MG63 (cell line): ENCODE measurements at regions not wholly inside any gene's neighbourhood (a gene's known extent, or its start where the extent isn't known, plus 50 kb on each side); places are given as distances from the start of the nearest gene placed in this dataset.

Experiments used
- DNase-seq: peaks from one replicate; pipeline ENCODE4 v3.0.0-alpha.2; 2020
- H3K27me3 ChIP-seq: fragments of 250-450 bp; sonication (Bioruptor Pico); 2 replicates; pipeline ENCODE4 v1.5.1; 2020; ENCODE audit warnings: mild to moderate bottlenecking, moderate library complexity
- H3K36me3 ChIP-seq: fragments of 250-450 bp; sonication (Bioruptor Pico); 2 replicates; pipeline ENCODE4 v1.5.1; 2020; ENCODE audit warnings: mild to moderate bottlenecking, moderate library complexity
- H3K4me3 ChIP-seq: fragments of 250-450 bp; sonication (Bioruptor Pico); 2 replicates; pipeline ENCODE4 v1.5.1; 2020; ENCODE audit warnings: mild to moderate bottlenecking, moderate library complexity
- H3K9me3 ChIP-seq: fragments of 250-450 bp; sonication (Bioruptor Pico); 2 replicates; pipeline ENCODE4 v1.5.1; 2020; ENCODE audit warnings: mild to moderate bottlenecking, moderate library complexity

DNA sequence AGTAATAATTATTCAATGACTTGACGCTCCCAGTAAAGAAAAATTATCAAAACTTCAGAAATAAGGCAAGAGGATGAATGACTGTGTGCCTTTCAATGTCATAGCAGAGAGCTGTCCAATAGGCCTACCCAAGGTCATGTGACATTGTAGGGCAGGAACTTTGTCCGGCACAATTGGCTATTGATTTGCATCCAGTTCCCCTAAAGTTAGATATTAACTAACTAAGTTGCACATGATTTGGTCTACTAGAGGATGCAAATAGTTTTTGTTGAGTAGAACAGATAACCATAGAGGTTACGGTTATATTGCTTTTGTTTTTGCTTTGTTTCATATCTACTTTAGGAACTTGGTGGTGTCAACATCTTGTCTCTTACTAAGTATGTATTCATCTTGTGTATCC, 127.9 kb upstream of the PFN2 start:
- no peak for DNase-seq
- H3K27me3 ChIP-seq, result no peaks in the 10 kb centered on the region
- H3K9me3 ChIP-seq, result peaks cover 8% of the 10 kb centered on the region
- H3K36me3 ChIP-seq, result no peaks in the 10 kb centered on the region
- no peak overlapping the region for H3K4me3 ChIP-seq

DNA sequence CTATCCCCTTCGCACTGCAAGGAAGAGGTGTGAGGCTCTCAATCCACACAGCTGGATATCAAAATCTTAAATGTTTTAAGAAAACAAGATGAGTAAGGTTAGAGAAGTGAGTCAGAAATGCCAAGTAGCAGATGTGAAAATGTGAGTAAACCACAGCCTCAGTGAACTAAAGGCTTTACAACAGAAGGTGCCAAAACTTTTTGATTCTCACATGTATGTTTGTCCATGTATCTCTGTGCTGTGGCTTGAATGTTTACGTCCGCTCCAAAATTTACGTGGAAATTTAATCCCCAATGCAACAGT, 126.8 kb upstream of the PFN2 start:
- no peaks in the 10 kb centered on the region for H3K36me3 ChIP-seq
- H3K9me3 ChIP-seq, result peaks cover 8% of the 10 kb centered on the region
- DNase-seq, result no peak
- no peaks in the 10 kb centered on the region for H3K27me3 ChIP-seq
- no peak overlapping the region for H3K4me3 ChIP-seq

DNA sequence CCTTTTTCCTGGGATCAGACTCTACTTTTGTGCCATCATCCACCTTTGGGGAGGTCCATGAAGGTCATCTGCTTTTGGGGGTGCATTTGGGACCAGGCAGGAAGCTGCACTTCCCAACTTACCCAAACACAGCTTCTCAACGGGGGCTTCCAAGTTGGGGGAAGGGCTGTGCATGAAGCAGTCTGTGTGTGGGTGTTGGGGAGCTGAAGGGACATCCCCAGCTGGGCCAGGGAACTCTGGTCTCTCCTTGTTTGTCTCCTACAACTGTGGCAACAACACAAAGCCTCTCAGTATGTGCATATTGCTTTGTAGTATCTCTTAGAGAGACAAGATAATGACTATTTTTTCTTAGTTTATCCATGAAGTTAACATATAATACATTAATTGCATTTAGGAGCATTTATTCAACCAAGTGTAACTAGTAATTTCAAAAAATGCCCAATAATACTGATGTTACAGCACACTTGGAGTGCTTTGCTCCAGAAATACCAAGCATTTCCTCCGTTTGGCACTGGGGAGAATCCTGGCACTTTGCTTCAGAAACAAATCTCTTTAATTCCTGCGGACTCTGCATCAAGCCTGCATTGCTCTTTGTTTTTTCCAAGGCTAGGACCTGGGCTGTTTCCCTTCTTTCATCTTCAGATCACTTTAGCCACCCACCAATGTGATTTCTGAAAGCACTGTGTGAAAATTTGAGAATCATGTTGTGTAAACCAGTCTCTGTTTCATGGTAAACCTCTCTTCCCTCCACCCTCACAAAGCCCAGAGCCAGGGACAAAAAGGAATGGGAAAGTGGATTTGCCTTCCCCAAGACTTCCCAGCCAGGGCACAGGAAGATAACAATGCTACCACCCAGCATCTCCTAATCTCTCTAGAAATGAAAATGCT, 126.2 kb upstream of the PFN2 start:
- Histone ChIP-seq H3K36me3 (no peaks in the 10 kb centered on the region), H3K4me3 (no peak overlapping the region), H3K27me3 (no peaks in the 10 kb centered on the region), H3K9me3 (peaks cover 8% of the 10 kb centered on the region)
- DNase-seq, result peak; percentile 49

DNA sequence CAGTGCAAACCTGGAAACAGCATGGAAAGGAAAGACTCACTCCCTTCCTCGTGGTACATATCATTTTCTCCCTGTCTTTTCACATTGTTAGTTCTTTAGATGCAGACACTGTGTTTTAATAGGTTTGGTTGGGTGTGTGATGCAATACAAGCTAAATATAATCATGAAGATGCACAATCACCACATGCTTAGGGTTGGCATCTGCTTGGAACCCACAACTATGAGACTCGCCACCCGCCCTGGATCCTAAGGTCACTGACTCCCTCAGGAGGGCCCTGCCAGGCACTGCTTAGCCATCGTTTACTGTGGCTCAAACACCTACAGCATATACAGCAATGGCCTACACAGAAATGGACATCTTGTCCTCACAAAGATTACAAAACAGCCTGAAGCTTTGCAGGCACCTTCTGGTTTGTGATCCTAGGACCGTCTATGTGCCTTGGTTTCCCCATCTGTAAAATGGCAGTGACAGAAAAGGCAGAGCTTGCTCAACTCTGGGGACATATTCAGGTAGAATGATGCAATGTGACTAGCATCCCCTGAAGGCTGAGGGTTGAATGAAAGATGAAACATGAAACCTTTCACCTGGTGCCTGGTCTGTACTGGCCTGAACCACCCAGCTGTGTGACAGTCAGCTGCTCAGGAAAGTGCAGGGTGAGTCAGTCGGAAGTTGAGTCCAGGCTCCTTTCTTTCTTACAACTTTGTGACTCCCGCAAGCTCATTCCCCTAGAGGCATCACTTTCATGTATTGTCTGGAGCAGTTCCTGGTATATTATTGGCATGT, 123.6 kb upstream of the PFN2 start:
- no peaks in the 10 kb centered on the region for H3K36me3 ChIP-seq
- DNase-seq, result peak; percentile 48
- H3K27me3 ChIP-seq, result no peaks in the 10 kb centered on the region
- no peak overlapping the region for H3K4me3 ChIP-seq
- H3K9me3 ChIP-seq, result no peaks in the 10 kb centered on the region

DNA sequence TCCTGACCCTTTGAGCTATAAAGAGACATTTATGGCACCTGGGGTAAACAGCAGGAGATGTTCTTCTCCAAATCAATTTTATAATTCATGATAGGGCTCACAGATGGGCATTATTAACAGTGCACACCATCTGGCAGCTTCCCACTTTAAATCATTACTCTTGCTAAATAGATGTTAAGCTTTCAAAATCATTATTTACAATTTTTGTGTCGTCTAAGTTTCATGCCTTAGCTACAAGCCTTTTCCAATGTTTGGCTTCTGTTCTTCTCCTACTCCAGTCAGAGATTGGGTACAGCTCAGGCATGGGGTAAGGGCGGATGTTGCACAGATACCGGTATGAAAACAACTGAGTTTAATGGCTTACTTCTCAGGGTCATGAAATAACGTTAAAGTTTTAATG, 120.9 kb upstream of the PFN2 start:
- Histone ChIP-seq H3K4me3 (no peak overlapping the region), H3K9me3 (peaks cover 2% of the 10 kb centered on the region; the same call in 1 of the 2 replicates), H3K27me3 (no peaks in the 10 kb centered on the region), H3K36me3 (no peaks in the 10 kb centered on the region)
- no peak for DNase-seq

DNA sequence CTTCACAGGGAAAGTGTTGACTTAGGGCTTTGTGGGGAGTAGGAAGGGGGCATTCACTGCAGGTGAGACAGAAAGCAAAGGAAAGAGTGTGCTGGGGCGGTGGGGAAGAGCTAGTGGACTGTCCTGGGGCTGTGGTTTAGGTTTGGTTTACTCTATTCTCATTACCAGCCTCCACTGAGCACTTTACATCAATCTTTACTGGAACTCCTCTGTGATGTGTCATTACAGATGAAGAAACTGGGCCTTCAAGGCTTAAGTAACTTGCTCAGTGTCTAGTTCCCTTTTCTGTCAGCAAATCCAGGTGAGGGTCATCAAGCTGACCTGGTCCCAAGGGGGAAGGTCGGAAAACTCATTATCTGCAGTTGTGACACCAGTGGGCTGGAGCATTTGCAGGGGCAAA, 120.2 kb upstream of the PFN2 start:
- no peak for DNase-seq
- Histone ChIP-seq H3K4me3 (no peak overlapping the region), H3K27me3 (no peaks in the 10 kb centered on the region)

DNA sequence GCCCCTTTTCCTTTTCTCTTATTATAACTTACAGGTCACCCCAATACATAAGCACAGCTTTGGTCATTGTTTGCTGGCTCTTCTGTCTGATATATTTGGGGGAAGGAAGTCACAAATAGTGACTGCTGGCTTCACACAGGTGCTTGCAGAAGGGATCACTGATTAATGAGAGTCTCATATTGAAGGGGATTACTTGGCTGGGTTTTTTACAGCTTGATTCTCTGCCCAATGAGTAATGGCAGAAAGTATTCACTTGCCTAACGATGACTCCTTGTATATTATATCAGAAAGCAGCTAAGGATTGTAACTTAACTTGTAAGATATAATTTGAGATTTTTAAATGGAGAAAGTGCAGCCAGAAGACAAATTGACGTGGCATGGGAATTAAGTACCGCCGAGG, 119.3 kb upstream of the PFN2 start:
- no peak for DNase-seq
- no peaks in the 10 kb centered on the region for H3K36me3 ChIP-seq
- no peak overlapping the region for H3K4me3 ChIP-seq
- H3K27me3 ChIP-seq, result no peaks in the 10 kb centered on the region
- H3K9me3 ChIP-seq, result peaks cover 2% of the 10 kb centered on the region; the same call in 1 of the 2 replicates

More for the DNA sequence above, 120.2 kb upstream of the PFN2 start:
- H3K36me3 ChIP-seq, result no peaks in the 10 kb centered on the region
- peaks cover 2% of the 10 kb centered on the region; the same call in 1 of the 2 replicates for H3K9me3 ChIP-seq

DNA sequence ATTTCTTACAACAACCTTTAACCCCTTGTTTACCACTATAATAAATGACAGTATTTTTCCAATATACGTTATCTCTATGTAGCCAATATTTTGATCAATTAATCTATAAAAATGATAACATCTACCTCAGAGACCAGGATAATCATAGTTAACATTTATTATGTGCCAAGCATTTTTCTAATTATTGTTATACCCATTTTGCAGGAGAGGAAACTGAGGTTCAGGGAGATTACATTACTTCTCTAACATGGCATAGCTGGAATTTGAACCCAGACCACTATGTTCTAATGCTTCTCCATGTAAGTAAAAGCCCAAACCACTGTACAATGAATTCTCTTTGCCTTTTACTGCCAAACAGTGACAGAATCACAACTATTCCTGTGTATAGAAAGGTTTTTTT, 113.4 kb upstream of the PFN2 start:
- Histone ChIP-seq H3K27me3 (no peaks in the 10 kb centered on the region), H3K4me3 (peak overlapping the region; percentile 42), H3K36me3 (no peaks in the 10 kb centered on the region), H3K9me3 (peaks cover 2% of the 10 kb centered on the region; the same call in 1 of the 2 replicates)
- no peak for DNase-seq

DNA sequence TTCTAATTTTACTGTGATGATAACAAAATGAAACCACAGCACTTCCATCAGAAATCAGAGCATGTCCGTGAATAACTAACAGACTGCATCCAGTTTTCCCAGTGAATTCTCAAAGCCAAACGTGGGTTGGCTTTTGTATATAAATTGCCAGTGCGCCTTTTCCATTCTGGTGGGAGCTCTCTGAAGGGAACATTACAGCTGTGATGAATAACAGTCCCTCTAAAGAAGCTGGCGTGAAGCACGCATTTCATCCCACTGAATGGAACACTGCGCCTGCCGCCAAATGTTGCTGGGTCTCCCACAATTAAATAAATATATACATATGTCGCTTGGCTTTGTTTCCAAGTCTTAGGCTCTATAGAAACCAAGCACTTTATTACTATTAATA, 113.0 kb upstream of the PFN2 start:
- Histone ChIP-seq H3K9me3 (peaks cover 2% of the 10 kb centered on the region; the same call in 1 of the 2 replicates), H3K4me3 (peak overlapping the region; percentile 42), H3K27me3 (no peaks in the 10 kb centered on the region), H3K36me3 (no peaks in the 10 kb centered on the region)
- DNase-seq, result peak; percentile 89

DNA sequence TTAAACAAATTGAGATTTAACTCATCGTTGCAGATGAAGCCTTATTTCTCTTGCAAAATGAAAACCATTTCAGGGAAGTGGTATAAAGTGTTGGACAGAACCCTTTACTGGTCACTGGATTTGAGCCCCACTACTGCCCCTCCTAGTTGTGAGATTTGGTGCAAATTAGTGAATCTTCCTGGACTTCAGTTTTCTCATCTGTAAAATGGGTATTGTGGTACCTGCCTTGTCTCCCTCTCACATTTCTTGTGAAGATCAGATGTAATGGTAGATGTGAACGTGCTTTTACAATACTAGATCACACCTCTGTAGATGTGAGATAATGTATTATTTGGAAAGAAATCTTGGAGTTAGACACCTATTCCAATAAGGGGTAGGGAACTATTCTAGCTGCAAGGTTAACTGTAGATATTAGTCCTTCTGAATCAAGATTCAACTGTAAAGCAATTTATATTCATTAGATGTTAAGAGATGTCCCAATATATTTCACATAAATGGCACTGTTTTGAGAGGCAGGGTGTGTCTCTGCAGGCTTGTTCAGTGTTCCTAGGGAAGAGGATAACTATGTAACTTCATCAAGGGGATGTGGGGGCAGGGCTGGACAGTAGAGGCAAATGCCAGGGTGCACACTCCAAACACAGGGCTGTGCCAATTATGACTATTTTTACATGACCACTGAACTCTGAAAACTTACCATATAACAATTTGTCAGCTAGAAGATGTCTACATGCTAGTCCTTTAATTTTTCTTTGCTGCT, 112.4 kb upstream of the PFN2 start:
- Histone ChIP-seq H3K4me3 (peak overlapping the region; percentile 42), H3K36me3 (no peaks in the 10 kb centered on the region), H3K27me3 (no peaks in the 10 kb centered on the region), H3K9me3 (peaks cover 2% of the 10 kb centered on the region; the same call in 1 of the 2 replicates)
- peak; percentile 64 for DNase-seq

DNA sequence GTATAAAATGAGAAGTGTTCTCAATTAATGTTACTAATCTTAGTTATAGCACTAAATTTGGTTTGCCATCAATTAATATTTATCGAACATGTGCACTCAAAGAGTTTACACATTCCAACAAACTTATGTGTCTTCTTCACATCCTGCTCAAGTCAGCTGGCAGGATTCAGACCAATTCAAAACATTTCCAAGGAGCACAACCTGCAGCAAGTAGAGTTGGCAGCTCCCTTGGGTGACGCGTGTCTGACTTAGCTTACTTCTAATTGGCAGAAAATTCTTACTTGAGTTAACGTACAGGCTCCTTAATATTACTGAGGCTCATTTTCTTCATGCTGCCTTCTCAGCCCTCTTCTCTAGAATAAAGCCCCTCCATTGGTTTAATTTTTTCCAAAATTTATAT, 110.4 kb upstream of the PFN2 start:
- Histone ChIP-seq H3K4me3 (0 out of 2 replicates have a peak overlapping the region, but pooled peaks have one; percentile 5), H3K27me3 (no peaks in the 10 kb centered on the region), H3K36me3 (no peaks in the 10 kb centered on the region), H3K9me3 (peaks cover 4% of the 10 kb centered on the region)
- DNase-seq, result peak; percentile 98

DNA sequence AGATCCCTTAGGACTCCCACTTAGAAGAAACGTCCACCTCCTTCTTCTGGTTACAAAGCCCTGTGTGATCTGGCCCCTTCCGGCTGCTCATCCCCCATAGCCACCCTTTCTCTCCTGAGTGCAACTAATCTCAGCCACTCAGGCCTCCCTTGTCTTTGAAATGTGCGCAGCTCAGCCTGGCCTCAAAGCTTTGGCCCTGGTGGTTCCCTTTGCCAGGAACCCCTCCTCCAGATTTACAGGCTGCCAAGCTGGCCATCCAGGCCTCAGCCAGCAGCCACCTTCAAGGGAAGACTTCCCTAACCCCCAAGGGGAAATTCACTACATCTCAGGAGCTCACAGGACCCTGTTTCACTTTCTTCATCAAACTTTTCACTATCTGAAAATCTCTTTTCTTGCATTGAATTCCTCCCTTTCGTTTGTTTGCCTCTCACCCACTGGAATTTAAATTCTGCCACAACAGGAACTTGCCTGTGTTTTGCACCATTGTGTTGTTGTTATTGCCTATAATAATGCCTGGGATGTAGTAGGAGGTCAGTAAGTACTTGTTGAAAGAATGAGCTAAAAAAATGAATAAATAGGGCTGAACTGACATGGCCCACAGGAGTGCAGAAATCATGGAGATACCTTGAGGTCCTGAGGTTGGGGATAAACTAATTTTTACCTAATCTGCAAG, 109.5 kb upstream of the PFN2 start:
- no peak overlapping the region for H3K4me3 ChIP-seq
- DNase-seq, result peak; percentile 80
- H3K27me3 ChIP-seq, result no peaks in the 10 kb centered on the region
- no peaks in the 10 kb centered on the region for H3K36me3 ChIP-seq
- peaks cover 4% of the 10 kb centered on the region for H3K9me3 ChIP-seq

DNA sequence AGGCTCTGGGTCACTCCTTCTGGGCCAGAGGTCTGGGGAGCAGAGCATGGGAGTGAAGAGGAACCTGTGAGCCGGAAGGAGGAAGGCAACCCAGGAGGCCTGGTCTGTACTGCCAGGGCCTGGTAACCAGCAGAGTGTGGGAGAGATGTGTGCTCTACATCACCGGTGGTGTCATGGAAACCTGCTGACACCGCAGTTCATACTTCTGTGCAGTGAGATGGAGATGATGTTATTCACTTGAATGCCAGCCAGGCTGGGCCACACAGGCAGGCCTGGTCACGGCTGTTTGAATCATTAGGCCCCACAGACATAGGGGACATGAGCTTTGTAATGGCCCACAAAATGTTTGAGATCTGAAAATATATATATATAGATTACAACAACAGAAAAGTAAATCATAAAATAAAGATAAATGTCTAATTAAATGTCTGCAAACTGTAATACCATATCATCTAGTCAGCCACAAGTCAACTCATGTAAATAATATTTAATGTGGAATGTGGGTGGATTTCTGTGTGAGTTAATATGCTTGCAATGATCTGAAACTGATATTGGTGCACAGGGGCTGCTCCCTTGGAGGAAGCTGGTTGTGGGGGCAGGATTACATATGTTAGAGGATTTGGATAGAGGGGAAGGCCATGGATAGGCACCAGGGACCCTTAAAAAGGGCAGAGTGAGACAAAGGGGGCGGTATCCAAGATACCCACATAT, 108.5 kb upstream of the PFN2 start:
- H3K9me3 ChIP-seq, result peaks cover 4% of the 10 kb centered on the region
- peak; percentile 94 for DNase-seq
- no peaks in the 10 kb centered on the region for H3K27me3 ChIP-seq
- no peaks in the 10 kb centered on the region for H3K36me3 ChIP-seq
- H3K4me3 ChIP-seq, result no peak overlapping the region

DNA sequence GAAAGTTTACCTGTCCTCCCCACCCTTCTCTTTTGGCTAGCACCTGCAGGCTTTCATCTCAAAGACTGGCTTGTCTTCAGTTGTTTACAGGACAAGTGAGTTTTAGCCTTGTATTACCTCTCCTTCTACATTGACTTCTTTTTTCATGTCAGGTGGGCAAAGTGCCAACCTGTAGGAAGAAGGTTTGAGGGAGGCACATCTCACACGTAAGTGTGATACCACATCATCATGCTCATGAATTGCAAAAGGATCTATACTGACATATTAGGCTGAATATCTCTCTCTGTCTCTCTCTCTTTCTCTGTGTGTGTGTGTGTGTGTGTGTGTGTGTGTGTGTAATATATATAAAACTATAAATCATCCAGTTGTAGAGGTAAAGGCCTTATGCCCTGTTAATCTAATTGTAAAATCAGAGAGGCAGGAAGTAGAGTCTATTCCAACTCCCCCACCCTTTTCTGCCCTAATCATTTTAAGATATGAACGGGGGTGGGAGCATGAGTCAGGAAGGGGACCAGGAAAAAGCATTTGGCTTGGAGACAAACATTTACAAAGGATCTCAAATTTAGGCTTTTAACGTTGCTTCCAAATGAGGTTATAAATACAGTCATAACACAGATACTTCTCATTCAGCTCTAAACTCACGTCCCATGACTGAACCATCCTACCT, 107.0 kb upstream of the PFN2 start:
- Histone ChIP-seq H3K36me3 (no peaks in the 10 kb centered on the region), H3K27me3 (no peaks in the 10 kb centered on the region), H3K4me3 (no peak overlapping the region), H3K9me3 (peaks cover 4% of the 10 kb centered on the region)
- DNase-seq, result peak; percentile 37

DNA sequence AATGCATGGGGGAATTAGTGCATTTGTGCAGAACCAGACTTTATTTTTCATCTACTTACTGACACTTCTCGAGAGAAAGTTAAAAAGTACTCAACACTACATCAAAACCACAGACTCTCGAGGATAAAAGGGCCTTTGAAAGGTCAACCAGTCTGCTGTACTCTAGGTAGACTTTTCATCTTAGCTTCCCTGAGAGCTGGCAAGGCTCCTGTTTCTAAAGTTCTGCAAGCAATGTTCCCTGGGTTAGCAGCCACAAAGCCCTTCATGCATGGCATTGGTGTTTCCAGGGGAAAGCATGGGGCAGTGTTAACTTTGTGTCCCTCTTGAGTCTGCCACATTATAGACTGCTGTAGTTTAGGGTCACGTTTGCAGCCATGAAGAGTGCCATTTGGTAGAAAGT, 106.4 kb upstream of the PFN2 start:
- H3K36me3 ChIP-seq, result no peaks in the 10 kb centered on the region
- H3K27me3 ChIP-seq, result 0 out of 2 replicates have a peak, but pooled peaks cover 2% of the 10 kb centered on the region
- H3K4me3 ChIP-seq, result no peak overlapping the region
- no peak for DNase-seq
- peaks cover 4% of the 10 kb centered on the region for H3K9me3 ChIP-seq
